Natural killer cell (primary cell): ENCODE measurements at regions not wholly inside any gene's neighbourhood (a gene's known extent, or its start where the extent isn't known, plus 50 kb on each side); places are given as distances from the start of the nearest gene placed in this dataset.

Source experiments
- ATAC-seq, 3 donors: fragments of 150-1000 bp in 2 of 3; fragments of 200-7000 bp in 1 of 3; cut with Tn5 transposase; 1 replicate in 1 of 3; 2 replicates in 2 of 3; pipeline ENCODE4 v1.10.0; 2021; ENCODE audit warnings: mild to moderate bottlenecking in 2 of 3, moderate library complexity in 2 of 3
- DNase-seq, 2 donors: peaks; one replicate each; pipeline versions ENCODE4 v3.0.0 to v3.0.0-alpha.2; 2013 to 2021; ENCODE audit warnings: mixed read lengths in 1 of 2
- H3K27ac ChIP-seq: one replicate; pipeline ENCODE4 v1.5.1; 2013; ENCODE audit warnings: mild to moderate bottlenecking, low read length
- H3K27me3 ChIP-seq: one replicate; pipeline ENCODE4 v1.6.1; 2013; ENCODE audit warnings: low read length; ENCODE audit not compliant: control insufficient read depth, insufficient read depth
- H3K36me3 ChIP-seq: one replicate; pipeline ENCODE4 v1.6.1; 2013; ENCODE audit warnings: low read length; ENCODE audit not compliant: control insufficient read depth, insufficient read depth
- H3K4me1 ChIP-seq: one replicate; pipeline ENCODE4 v1.6.1; 2013; ENCODE audit warnings: low read length; ENCODE audit not compliant: control insufficient read depth, insufficient read depth
- H3K4me3 ChIP-seq: one replicate; pipeline ENCODE4 v1.5.1; 2013; ENCODE audit warnings: low read length
- H3K9me3 ChIP-seq: one replicate; pipeline ENCODE4 v1.6.1; 2013; ENCODE audit warnings: low read length; ENCODE audit not compliant: control insufficient read depth, insufficient read depth
- H3K27ac Mint-ChIP-seq, 2 donors: one replicate each; pipeline ENCODE4 v1.8.0; 2022; ENCODE audit warnings: mild to moderate bottlenecking in 2 of 2, mixed read lengths in 2 of 2, moderate library complexity in 1 of 2
- H3K27me3 Mint-ChIP-seq, 2 donors: one replicate each; pipeline ENCODE4 v1.8.0; 2022; ENCODE audit warnings: low read depth in 2 of 2, mixed read lengths in 2 of 2
- H3K36me3 Mint-ChIP-seq: one replicate; pipeline ENCODE4 v1.8.0; 2022; ENCODE audit warnings: mixed read lengths
- H3K4me1 Mint-ChIP-seq, 2 donors: one replicate each; pipeline ENCODE4 v1.8.0; 2022; ENCODE audit warnings: mixed read lengths in 2 of 2
- H3K4me3 Mint-ChIP-seq: one replicate; pipeline ENCODE4 v1.8.0; 2022; ENCODE audit warnings: mild to moderate bottlenecking, moderate library complexity, mixed read lengths
- H3K9me3 Mint-ChIP-seq, 2 donors: one replicate each; pipeline ENCODE4 v1.8.0; 2022; ENCODE audit warnings: mixed read lengths in 2 of 2
- WGBS: methylation state at CpG from one replicate; pipeline ENCODE4 v1.1.7; 2013; ENCODE audit warnings: missing lambda C conversion rate; ENCODE audit not compliant: insufficient coverage; 5-methylcytosine and 5-hydroxymethylcytosine counted together
- intact Hi-C: fragments of 100-400 bp; cut with micrococcal nuclease; formaldehyde crosslinking; loops from one replicate; pipeline ENCODE4 v1.14.2; 2022
- TF ChIP-seq, protein P1 (sequence below): fragments of 200-600 bp; IDR thresholded peaks from one replicate; pipeline ENCODE4 v1.8.0; 2022; ENCODE audit warnings: antibody characterized with exemption

DNA sequence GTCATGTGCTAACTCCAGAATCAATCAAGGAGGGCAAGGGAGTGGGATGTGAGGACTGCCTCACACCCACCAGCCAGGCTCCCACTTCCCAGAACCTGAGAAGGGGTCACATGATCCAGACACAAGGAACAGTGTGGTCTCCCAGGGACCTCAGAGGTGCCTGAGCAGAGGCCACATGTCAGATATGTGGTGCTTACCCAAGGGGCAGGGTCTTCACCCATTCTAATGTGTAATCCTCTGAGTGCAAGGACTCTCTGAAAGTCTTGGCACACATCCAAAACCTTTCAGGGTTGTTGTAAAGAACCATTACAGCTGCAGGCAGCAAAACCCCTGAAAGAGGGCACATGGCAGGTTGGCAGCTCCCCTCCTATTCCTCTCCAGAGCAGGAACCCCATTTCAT lies 656.6 kb downstream of the UQCRFS1 start:
- H3K4me3 Mint-ChIP-seq: no peak overlapping the region
- Histone ChIP-seq H3K27ac (no peak overlapping the region), H3K4me3 (no peak overlapping the region), H3K27me3 (no peaks in the 10 kb centered on the region), H3K4me1 (peaks cover 44% of the 10 kb centered on the region), H3K36me3 (no peaks in the 10 kb centered on the region), H3K9me3 (no peaks in the 10 kb centered on the region)
- H3K36me3 Mint-ChIP-seq: peaks cover 7% of the 10 kb centered on the region
- DNase-seq (no peak), ATAC-seq (no peak)
- peaks cover 0 to 2% of the 10 kb centered on the region in 2 donors for H3K9me3 Mint-ChIP-seq
- peaks cover 0 to 7% of the 10 kb centered on the region in 2 donors for H3K27me3 Mint-ChIP-seq
- H3K27ac Mint-ChIP-seq: peak overlapping the region in 1 of 2 donors; percentile 90
- peaks cover 65 to 69% of the 10 kb centered on the region in 2 donors for H3K4me1 Mint-ChIP-seq
- intact Hi-C loops: no loop called here
- TF ChIP-seq, protein P1, sequence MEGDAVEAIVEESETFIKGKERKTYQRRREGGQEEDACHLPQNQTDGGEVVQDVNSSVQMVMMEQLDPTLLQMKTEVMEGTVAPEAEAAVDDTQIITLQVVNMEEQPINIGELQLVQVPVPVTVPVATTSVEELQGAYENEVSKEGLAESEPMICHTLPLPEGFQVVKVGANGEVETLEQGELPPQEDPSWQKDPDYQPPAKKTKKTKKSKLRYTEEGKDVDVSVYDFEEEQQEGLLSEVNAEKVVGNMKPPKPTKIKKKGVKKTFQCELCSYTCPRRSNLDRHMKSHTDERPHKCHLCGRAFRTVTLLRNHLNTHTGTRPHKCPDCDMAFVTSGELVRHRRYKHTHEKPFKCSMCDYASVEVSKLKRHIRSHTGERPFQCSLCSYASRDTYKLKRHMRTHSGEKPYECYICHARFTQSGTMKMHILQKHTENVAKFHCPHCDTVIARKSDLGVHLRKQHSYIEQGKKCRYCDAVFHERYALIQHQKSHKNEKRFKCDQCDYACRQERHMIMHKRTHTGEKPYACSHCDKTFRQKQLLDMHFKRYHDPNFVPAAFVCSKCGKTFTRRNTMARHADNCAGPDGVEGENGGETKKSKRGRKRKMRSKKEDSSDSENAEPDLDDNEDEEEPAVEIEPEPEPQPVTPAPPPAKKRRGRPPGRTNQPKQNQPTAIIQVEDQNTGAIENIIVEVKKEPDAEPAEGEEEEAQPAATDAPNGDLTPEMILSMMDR: no peak

DNA sequence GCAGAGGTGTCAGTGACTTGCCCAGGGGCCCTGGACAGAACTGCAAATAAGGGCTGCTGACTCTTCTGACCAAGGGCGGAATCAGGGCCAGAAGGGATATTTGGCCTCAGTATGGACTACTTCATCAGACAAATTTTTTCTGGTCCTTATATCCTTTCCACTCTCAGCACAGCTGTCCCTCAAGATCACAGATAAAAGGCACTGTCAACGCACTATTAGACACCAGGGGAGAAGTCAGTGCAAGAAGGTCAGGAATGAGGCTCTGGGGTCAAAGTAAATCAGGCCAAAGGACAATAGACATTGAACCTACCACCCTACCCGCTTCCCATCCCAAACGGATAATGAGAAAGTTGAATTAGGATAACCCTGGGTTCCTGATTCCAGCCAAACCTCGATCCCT lies 657.6 kb downstream of the UQCRFS1 start:
- H3K27me3 ChIP-seq: no peaks in the 10 kb centered on the region
- H3K4me3 ChIP-seq: no peak overlapping the region
- Mint-ChIP-seq H3K36me3 (no peaks in the 10 kb centered on the region), H3K27me3 (no peaks in the 10 kb centered on the region), H3K9me3 (peaks cover 0 to 2% of the 10 kb centered on the region in 2 donors), H3K27ac (peak overlapping the region; percentile 90 to 95), H3K4me1 (peaks cover 69 to 72% of the 10 kb centered on the region in 2 donors), H3K4me3 (no peak overlapping the region)
- no peak overlapping the region for H3K27ac ChIP-seq
- H3K9me3 ChIP-seq: no peaks in the 10 kb centered on the region
- DNase-seq (no peak), ATAC-seq (no peak)
- H3K4me1 ChIP-seq: peaks cover 44% of the 10 kb centered on the region
- TF ChIP-seq, protein P1: no peak
- 70% methylated on average over 5 of the region's 5 CpGs for WGBS
- no peaks in the 10 kb centered on the region for H3K36me3 ChIP-seq
- intact Hi-C loops: no loop called here

DNA sequence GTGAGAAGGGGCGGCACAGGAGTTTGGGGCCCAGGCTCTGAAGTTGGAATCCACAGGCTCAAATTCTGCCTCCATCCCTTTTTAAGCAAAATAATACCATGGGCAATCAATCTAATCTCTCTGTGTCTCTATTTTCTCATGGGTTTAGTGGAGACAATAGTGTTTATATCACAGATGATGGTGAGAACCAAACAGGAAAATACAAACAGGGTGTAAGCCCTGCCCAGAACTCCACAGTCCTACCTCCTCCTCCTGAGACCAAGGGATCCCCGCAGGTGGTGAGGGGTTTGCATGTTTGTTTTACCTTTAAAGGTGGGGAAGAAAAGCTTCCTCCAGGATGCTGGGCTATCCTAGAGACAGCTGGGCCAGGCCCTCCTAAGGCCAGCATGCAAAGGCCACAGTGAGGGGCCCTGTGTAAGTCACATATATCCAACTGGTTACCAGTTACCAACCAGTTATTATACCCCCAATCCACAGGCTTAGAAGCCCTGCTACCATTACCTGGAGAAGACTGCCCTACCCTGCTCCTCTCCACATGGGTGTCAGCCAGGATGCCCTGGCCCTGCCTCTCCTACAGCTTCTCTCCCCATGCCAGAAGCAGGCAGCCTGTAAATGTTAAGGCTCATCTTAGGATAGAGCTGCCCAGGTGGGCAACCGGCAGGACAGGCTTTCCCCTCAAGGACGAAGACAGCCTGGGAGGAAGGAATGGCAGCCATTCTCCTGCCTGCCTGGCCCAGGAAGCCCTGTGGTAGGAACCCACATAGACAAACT lies 658.4 kb downstream of the UQCRFS1 start:
- peak overlapping the region; percentile 65 for H3K4me3 Mint-ChIP-seq

More for the DNA sequence above, 658.4 kb downstream of the UQCRFS1 start:
- H3K27me3 Mint-ChIP-seq: no peaks in the 10 kb centered on the region
- TF ChIP-seq, protein P1: no peak
- intact Hi-C loops: loop anchor here (5.0 kb wide), 1 partner anchor 52 kb away; no protein-coding TSS in a partner anchor
- peaks cover 0 to 2% of the 10 kb centered on the region in 2 donors for H3K9me3 Mint-ChIP-seq
- no peaks in the 10 kb centered on the region for H3K36me3 Mint-ChIP-seq
- Histone ChIP-seq H3K36me3 (no peaks in the 10 kb centered on the region), H3K4me1 (peaks cover 51% of the 10 kb centered on the region), H3K27me3 (no peaks in the 10 kb centered on the region), H3K9me3 (no peaks in the 10 kb centered on the region), H3K4me3 (no peak overlapping the region), H3K27ac (peak overlapping the region; percentile 51)
- peak; percentile 50 to 74 (median 64) for ATAC-seq
- WGBS: 88% methylated on average over 3 of the region's 4 CpGs
- H3K27ac Mint-ChIP-seq: peak overlapping the region; percentile 90 to 95
- peaks cover 77 to 80% of the 10 kb centered on the region in 2 donors for H3K4me1 Mint-ChIP-seq
- no peak for DNase-seq
